Upper lobe of left lung (tissue), 6 donors: ENCODE measurements at regions not wholly inside any gene's neighbourhood (a gene's known extent, or its start where the extent isn't known, plus 50 kb on each side); places are given as distances from the start of the nearest gene placed in this dataset.
"Not testable (repeated sequence)": the region's sequence is repeated elsewhere in the genome, so short reads cannot be mapped to it uniquely, and the experiment has no call there.

Experiments
- ATAC-seq, 2 donors: fragments of 200-7000 bp; cut with Tn5 transposase; one replicate each; pipeline ENCODE4 v1.9.1; 2022; ENCODE audit warnings: mild to moderate bottlenecking in 2 of 2, moderate library complexity in 2 of 2; ENCODE audit not compliant: low FRiP score in 2 of 2
- DNase-seq, 2 donors: peaks; one replicate each; pipeline ENCODE4 v3.0.0-alpha.2; 2019 to 2020
- H3K27ac ChIP-seq, 4 donors: fragments of 200-600 bp; sonication (generic); one replicate each; pipeline ENCODE4 v1.5.1; 2016 to 2019
- H3K27me3 ChIP-seq, 4 donors: fragments of 200-600 bp; sonication (generic); one replicate each; pipeline ENCODE4 v1.5.1; 2017 to 2019
- H3K36me3 ChIP-seq, 4 donors: fragments of 200-600 bp; sonication (generic); one replicate each; pipeline ENCODE4 v1.5.1; 2016 to 2019
- H3K4me1 ChIP-seq, 4 donors: fragments of 200-600 bp; sonication (generic); one replicate each; pipeline ENCODE4 v1.5.1; 2018 to 2019
- H3K4me3 ChIP-seq, 4 donors: fragments of 200-600 bp; sonication (generic); one replicate each; pipeline ENCODE4 v1.5.1; 2017 to 2019; ENCODE audit warnings: mild to moderate bottlenecking in 2 of 4, moderate library complexity in 1 of 4
- H3K9me3 ChIP-seq, 4 donors: fragments of 200-600 bp; sonication (generic); one replicate each; pipeline ENCODE4 v1.5.1; 2018 to 2019
- EP300 ChIP-seq, 4 donors: sonication (generic); formaldehyde crosslinking; IDR thresholded peaks; one replicate each; pipeline ENCODE4 v1.5.1; 2017; ENCODE audit warnings: antibody characterized with exemption in 4 of 4, control low read depth in 2 of 4
- POLR2A ChIP-seq, 4 donors: fragments of 450-650 bp; IDR thresholded peaks; one replicate each; pipeline ENCODE4 v1.5.1; 2016 to 2017; ENCODE audit warnings: antibody characterized with exemption in 4 of 4, mild to moderate bottlenecking in 2 of 4
- POLR2AphosphoS5 ChIP-seq, 2 donors: sonication (generic); formaldehyde crosslinking; IDR thresholded peaks; one replicate each; pipeline ENCODE4 v1.5.1; 2017; ENCODE audit warnings: antibody characterized with exemption in 2 of 2
- WGBS, 2 donors: methylation state at CpG; one replicate each; pipeline ENCODE4 v1.1.5; 2017 to 2018; 5-methylcytosine and 5-hydroxymethylcytosine counted together
- TF ChIP-seq, protein P1 (sequence below), 6 experiments: fragments of 450-650 bp in 4 of 6; fragments of 200-600 bp in 2 of 6; sonication (generic) in 2 of 6; IDR thresholded peaks; one replicate each; pipeline ENCODE4 v1.5.1; 2016 to 2019; ENCODE audit warnings: antibody characterized with exemption in 6 of 6
- donor health status: DM: no; HTN: no; CAD: no; lungs with moderate emphysema.
- donor health status: DM: no; HTN: yes; CAD: no; lungs with severe emphysema.

- WGBS, 2 donors, result 76 to 90% methylated on average over 2 of the region's 2 CpGs
- Histone ChIP-seq H3K4me3 (no peak overlapping the region), H3K4me1 (no peaks in the 10 kb centered on the region), H3K9me3 (no peaks in the 10 kb centered on the region), H3K27ac (no peak overlapping the region), H3K27me3 (no peaks in the 10 kb centered on the region), H3K36me3 (no peaks in the 10 kb centered on the region)
- TF ChIP-seq POLR2A (IDR thresholded peaks at IDR 0.05) (no peak), EP300 (IDR thresholded peaks at IDR 0.05) (no peak)
- no peak for ATAC-seq
- no peak for DNase-seq
These were observed 81.9 kb upstream of the HMGXB4 start for GRCh38 chr22:35175392-35175791.

GRCh38 chr22:35177811-35178210, 79.5 kb upstream of the HMGXB4 start:
- ATAC-seq, result no peak
- DNase-seq, result no peak
- Histone ChIP-seq H3K36me3 (no peaks in the 10 kb centered on the region), H3K4me3 (no peak overlapping the region), H3K27me3 (no peaks in the 10 kb centered on the region), H3K4me1 (no peaks in the 10 kb centered on the region), H3K9me3 (no peaks in the 10 kb centered on the region), H3K27ac (no peak overlapping the region)
- WGBS, 2 donors, result 88 to 96% methylated on average over 2 of the region's 2 CpGs
- TF ChIP-seq POLR2AphosphoS5 (IDR thresholded peaks at IDR 0.05) (no peak), POLR2A (IDR thresholded peaks at IDR 0.05) (no peak), EP300 (IDR thresholded peaks at IDR 0.05) (no peak)
- TF ChIP-seq, protein P1, sequence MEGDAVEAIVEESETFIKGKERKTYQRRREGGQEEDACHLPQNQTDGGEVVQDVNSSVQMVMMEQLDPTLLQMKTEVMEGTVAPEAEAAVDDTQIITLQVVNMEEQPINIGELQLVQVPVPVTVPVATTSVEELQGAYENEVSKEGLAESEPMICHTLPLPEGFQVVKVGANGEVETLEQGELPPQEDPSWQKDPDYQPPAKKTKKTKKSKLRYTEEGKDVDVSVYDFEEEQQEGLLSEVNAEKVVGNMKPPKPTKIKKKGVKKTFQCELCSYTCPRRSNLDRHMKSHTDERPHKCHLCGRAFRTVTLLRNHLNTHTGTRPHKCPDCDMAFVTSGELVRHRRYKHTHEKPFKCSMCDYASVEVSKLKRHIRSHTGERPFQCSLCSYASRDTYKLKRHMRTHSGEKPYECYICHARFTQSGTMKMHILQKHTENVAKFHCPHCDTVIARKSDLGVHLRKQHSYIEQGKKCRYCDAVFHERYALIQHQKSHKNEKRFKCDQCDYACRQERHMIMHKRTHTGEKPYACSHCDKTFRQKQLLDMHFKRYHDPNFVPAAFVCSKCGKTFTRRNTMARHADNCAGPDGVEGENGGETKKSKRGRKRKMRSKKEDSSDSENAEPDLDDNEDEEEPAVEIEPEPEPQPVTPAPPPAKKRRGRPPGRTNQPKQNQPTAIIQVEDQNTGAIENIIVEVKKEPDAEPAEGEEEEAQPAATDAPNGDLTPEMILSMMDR (IDR thresholded peaks at IDR 0.05), result no peak

DNA sequence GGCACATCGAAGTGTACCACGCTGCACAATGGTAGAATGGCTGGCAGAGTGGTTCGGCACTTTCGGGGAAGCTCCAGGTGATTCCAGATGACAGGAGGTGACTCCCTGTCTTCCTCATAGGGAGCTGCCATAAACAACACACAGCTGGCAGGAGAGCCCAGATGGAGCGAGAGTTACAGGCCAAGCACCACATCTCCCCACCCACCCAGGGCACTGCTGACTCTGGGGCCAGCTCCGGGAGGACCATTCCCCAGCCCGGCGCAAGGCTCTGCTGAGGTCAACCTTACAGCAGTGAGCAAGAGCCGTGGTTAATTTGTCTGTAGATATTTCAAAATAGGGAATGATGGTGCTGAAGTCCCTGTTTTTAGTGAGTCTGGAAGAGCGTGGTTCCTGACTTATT, 78.8 kb upstream of the HMGXB4 start:
- no peaks in the 10 kb centered on the region for H3K4me1 ChIP-seq
- H3K27ac ChIP-seq, result no peak overlapping the region
- DNase-seq (no peak), ATAC-seq (no peak)
- H3K27me3 ChIP-seq, result no peaks in the 10 kb centered on the region
- H3K4me3 ChIP-seq, result no peak overlapping the region
- no peaks in the 10 kb centered on the region for H3K36me3 ChIP-seq
- WGBS, 2 donors, result 88 to 95% methylated on average over 5 to 10 of the region's 10 CpGs
- no peak for TF ChIP-seq POLR2AphosphoS5 (IDR thresholded peaks at IDR 0.05)
- no peak for TF ChIP-seq POLR2A (IDR thresholded peaks at IDR 0.05)
- TF ChIP-seq, protein P1 (IDR thresholded peaks at IDR 0.05), result no peak
- no peak for TF ChIP-seq EP300 (IDR thresholded peaks at IDR 0.05)
- no peaks in the 10 kb centered on the region for H3K9me3 ChIP-seq

DNA sequence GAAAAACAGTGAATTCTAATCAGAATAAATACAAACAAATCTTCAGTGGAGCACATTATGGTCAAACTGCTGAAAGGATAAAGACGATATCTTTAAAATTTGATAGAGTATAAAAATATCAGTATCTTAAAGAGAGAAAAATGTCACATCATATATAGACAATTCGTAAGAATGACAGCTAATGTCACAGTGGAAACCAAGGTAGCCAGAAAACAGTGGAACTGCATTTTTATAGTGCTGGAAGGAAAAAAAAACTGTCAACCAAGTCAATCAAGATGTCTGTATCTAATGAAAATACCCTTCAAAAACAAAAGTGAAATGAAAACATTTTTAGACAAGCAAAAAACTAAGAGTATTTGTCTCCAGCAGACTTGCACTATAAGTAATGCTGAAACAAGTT, 73.4 kb upstream of the HMGXB4 start:
- TF ChIP-seq, protein P1 (IDR thresholded peaks at IDR 0.05), result no peak
- TF ChIP-seq EP300 (IDR thresholded peaks at IDR 0.05) (no peak), POLR2AphosphoS5 (IDR thresholded peaks at IDR 0.05) (no peak)
- no peak for DNase-seq
- Histone ChIP-seq H3K27me3 (no peaks in the 10 kb centered on the region), H3K4me1 (no peaks in the 10 kb centered on the region), H3K9me3 (peaks cover 0 to 5% (median 3%) of the 10 kb centered on the region in 4 donors), H3K27ac (no peak overlapping the region), H3K36me3 (no peaks in the 10 kb centered on the region), H3K4me3 (no peak overlapping the region)
- WGBS, 2 donors, result 46 to 47% methylated on average over 2 of the region's 2 CpGs
- no peak for ATAC-seq

GRCh38 chr22:35186492-35186891, 70.8 kb upstream of the HMGXB4 start:
- Histone ChIP-seq H3K4me1 (no peaks in the 10 kb centered on the region), H3K27me3 (no peaks in the 10 kb centered on the region), H3K27ac (no peak overlapping the region), H3K9me3 (peaks cover 5 to 19% (median 10%) of the 10 kb centered on the region in 4 donors), H3K36me3 (no peaks in the 10 kb centered on the region), H3K4me3 (no peak overlapping the region)
- DNase-seq, result no peak
- WGBS, 2 donors, result 82 to 86% methylated on average over 1 of the region's 1 CpG
- ATAC-seq, result no peak
- TF ChIP-seq, protein P1 (IDR thresholded peaks at IDR 0.05), result no peak
- TF ChIP-seq POLR2A (IDR thresholded peaks at IDR 0.05) (no peak), POLR2AphosphoS5 (IDR thresholded peaks at IDR 0.05) (no peak), EP300 (IDR thresholded peaks at IDR 0.05) (no peak)

DNA sequence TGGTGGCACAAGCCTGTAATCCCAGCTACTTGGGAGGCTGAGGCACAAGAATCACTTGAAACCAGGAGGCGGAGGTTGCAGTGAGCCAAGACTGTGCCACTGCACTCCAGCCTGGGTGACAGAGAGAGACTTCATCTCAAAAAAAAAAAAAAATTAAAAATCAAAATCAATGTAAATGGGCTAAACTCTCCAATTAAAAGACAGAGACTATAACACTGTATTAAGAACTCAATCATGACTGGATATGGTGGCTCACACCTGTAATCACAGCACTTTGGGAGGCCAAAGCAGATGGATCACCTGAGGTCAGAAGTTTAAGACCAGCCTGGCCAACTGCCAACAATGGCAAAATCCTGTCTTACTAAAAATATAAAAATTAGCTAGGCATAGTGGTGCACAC, 68.4 kb upstream of the HMGXB4 start:
- H3K27me3 ChIP-seq, H3K4me3 ChIP-seq, H3K4me1 ChIP-seq, H3K27ac ChIP-seq, DNase-seq, ATAC-seq, H3K36me3 ChIP-seq: not testable (repeated sequence)
- 83 to 92% methylated on average over 1 of the region's 1 CpG for WGBS, 2 donors
- H3K9me3 ChIP-seq, result peaks cover 5 to 19% (median 10%) of the 10 kb centered on the region in 4 donors
